ENCODE measurements at regions not wholly inside any gene's neighbourhood (a gene's known extent, or its start where the extent isn't known, plus 50 kb on each side); places are given as distances from the start of the nearest gene placed in this dataset.

DNA sequence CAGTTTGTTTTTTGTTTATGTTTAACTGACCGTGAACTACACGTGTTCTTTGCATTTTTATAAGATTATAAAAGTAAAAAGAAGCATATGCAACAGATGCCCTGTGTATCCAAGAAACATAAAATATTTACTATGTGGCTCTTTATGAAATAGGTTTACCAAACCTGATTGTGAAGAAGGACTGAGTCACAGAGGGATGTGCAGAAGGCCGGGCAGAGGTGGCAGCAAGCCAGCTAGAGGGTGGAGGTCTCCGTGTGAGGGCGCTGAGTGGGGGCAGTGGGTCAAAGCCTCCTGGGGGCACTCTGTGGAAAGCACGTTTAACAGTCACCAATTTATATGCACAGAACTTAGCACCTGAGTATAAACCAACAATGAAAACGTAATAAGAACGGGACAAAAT is 97.2 kb downstream of the TMEM18 start (continued):
- TF ChIP-seq, protein P1, sequence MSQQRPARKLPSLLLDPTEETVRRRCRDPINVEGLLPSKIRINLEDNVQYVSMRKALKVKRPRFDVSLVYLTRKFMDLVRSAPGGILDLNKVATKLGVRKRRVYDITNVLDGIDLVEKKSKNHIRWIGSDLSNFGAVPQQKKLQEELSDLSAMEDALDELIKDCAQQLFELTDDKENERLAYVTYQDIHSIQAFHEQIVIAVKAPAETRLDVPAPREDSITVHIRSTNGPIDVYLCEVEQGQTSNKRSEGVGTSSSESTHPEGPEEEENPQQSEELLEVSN (IDR thresholded peaks at IDR 0.05), result no peak
- no peak for TF ChIP-seq RFX5 (IDR thresholded peaks at IDR 0.05; ENCODE audit: borderline replicate concordance, low read depth, low read length)
- no peak for TF ChIP-seq RNF2 (IDR thresholded peaks at IDR 0.05; ENCODE audit: borderline replicate concordance, low read depth, low read length, missing control alignments, poor library complexity, severe bottlenecking)
- no peak for TF ChIP-seq SIN3A (conservative IDR thresholded peaks at IDR 0.05 in 1 of 2, IDR thresholded peaks at IDR 0.05 in 1 of 2; ENCODE audit: low read depth in 1 of 2, low read length in 2 of 2)
